Liver (tissue), 8 donors: ENCODE measurements at regions not wholly inside any gene's neighbourhood (a gene's known extent, or its start where the extent isn't known, plus 50 kb on each side); places are given as distances from the start of the nearest gene placed in this dataset.

Experiments
- DNase-seq: peaks from one replicate; pipeline ENCODE4 v3.0.0-alpha.2; 2017; ENCODE audit warnings: low spot score
- H3K27ac ChIP-seq, 2 donors: one replicate each; pipeline ENCODE4 v1.7.0; 2013; ENCODE audit warnings: inconsistent platforms in 2 of 2, low read length in 2 of 2, control low read depth in 1 of 2, low read depth in 1 of 2, mild to moderate bottlenecking in 1 of 2
- H3K27me3 ChIP-seq, 4 donors: one replicate each; pipeline versions ENCODE4 v1.6.1 to v1.7.0; 2013; ENCODE audit warnings: low read length in 3 of 4, inconsistent platforms in 1 of 4, mild to moderate bottlenecking in 1 of 4, moderate library complexity in 1 of 4; ENCODE audit not compliant: control insufficient read depth in 4 of 4, insufficient read depth in 4 of 4
- H3K36me3 ChIP-seq, 4 donors: one replicate each; pipeline versions ENCODE4 v1.6.1 to v1.7.0; 2013; ENCODE audit warnings: low read length in 3 of 4, mild to moderate bottlenecking in 3 of 4, low read depth in 1 of 4, moderate library complexity in 1 of 4; ENCODE audit not compliant: control insufficient read depth in 4 of 4, insufficient read depth in 3 of 4
- H3K4me1 ChIP-seq, 4 donors: one replicate each; pipeline versions ENCODE4 v1.6.1 to v1.7.0; 2013; ENCODE audit warnings: low read length in 3 of 4, mild to moderate bottlenecking in 3 of 4, moderate library complexity in 1 of 4; ENCODE audit not compliant: control insufficient read depth in 4 of 4, insufficient read depth in 4 of 4
- H3K4me3 ChIP-seq, 3 donors: one replicate each; pipeline versions ENCODE4 v1.6.1 to v1.7.0; 2013; ENCODE audit warnings: low read length in 3 of 3, control low read depth in 1 of 3, low read depth in 1 of 3, mild to moderate bottlenecking in 1 of 3
- H3K9ac ChIP-seq, 2 donors: one replicate each; pipeline ENCODE4 v1.7.0; 2013; ENCODE audit warnings: low read length in 2 of 2, mild to moderate bottlenecking in 2 of 2, moderate library complexity in 2 of 2, control low read depth in 1 of 2, low read depth in 1 of 2
- H3K9me3 ChIP-seq, 4 donors: one replicate each; pipeline versions ENCODE4 v1.6.1 to v1.7.0; 2013; ENCODE audit warnings: low read length in 3 of 4; ENCODE audit not compliant: control insufficient read depth in 4 of 4
- CTCF ChIP-seq: fragments of 150-350 bp; IDR thresholded peaks from 2 replicates; pipeline ENCODE4 v1.5.1; 2017; ENCODE audit warnings: improper control_type of control experiment, low read depth, low read length; ENCODE audit not compliant: missing input control
- EGR1 ChIP-seq, 2 donors: IDR thresholded peaks; 2 replicates each; pipeline ENCODE4 v1.6.1; 2016 to 2018; ENCODE audit warnings: antibody characterized with exemption in 2 of 2, low read depth in 2 of 2
- FOXA1 ChIP-seq: IDR thresholded peaks from 2 replicates; pipeline ENCODE4 v1.6.1; 2016; ENCODE audit warnings: antibody characterized with exemption
- FOXA2 ChIP-seq: IDR thresholded peaks from 2 replicates; pipeline ENCODE4 v1.6.1; 2016; ENCODE audit warnings: antibody characterized with exemption
- GABPA ChIP-seq, 2 donors: IDR thresholded peaks in 1 of 2; conservative IDR thresholded peaks in 1 of 2; 2 replicates each; pipeline ENCODE4 v1.6.1; 2016; ENCODE audit warnings: antibody characterized with exemption in 2 of 2, mild to moderate bottlenecking in 1 of 2, moderate library complexity in 1 of 2
- HNF4A ChIP-seq, 2 donors: conservative IDR thresholded peaks; 2 replicates each; pipeline ENCODE4 v1.6.1; 2016; ENCODE audit warnings: antibody characterized with exemption in 2 of 2, mild to moderate bottlenecking in 2 of 2
- HNF4G ChIP-seq: IDR thresholded peaks from 2 replicates; pipeline ENCODE4 v1.6.1; 2016; ENCODE audit warnings: antibody characterized with exemption
- JUND ChIP-seq, 2 donors: IDR thresholded peaks; 2 replicates each; pipeline ENCODE4 v1.6.1; 2016; ENCODE audit warnings: antibody characterized with exemption in 2 of 2
- MAX ChIP-seq: IDR thresholded peaks from 2 replicates; pipeline ENCODE4 v1.6.1; 2016; ENCODE audit warnings: antibody characterized with exemption
- NR2F2 ChIP-seq: IDR thresholded peaks from 2 replicates; pipeline ENCODE4 v1.6.1; 2016; ENCODE audit warnings: antibody characterized with exemption
- RAD21 ChIP-seq, 2 donors: IDR thresholded peaks; 2 replicates each; pipeline ENCODE4 v1.6.1; 2016; ENCODE audit warnings: antibody characterized with exemption in 2 of 2, mild to moderate bottlenecking in 2 of 2
- REST ChIP-seq: IDR thresholded peaks from 2 replicates; pipeline ENCODE4 v1.6.1; 2016; ENCODE audit warnings: antibody characterized with exemption, mild to moderate bottlenecking
- RXRA ChIP-seq, 2 donors: IDR thresholded peaks; 2 replicates each; pipeline ENCODE4 v1.6.1; 2017 to 2018; ENCODE audit warnings: antibody characterized with exemption in 2 of 2, mild to moderate bottlenecking in 1 of 2
- SP1 ChIP-seq: IDR thresholded peaks from 2 replicates; pipeline ENCODE4 v1.6.1; 2018; ENCODE audit warnings: antibody characterized with exemption, mild to moderate bottlenecking
- TAF1 ChIP-seq: conservative IDR thresholded peaks from 2 replicates; pipeline ENCODE4 v1.6.1; 2016; ENCODE audit warnings: antibody characterized with exemption, mild to moderate bottlenecking
- YY1 ChIP-seq: IDR thresholded peaks from 2 replicates; pipeline ENCODE4 v1.6.1; 2016; ENCODE audit warnings: antibody characterized with exemption, mild to moderate bottlenecking
- ZBTB33 ChIP-seq: IDR thresholded peaks from 2 replicates; pipeline ENCODE4 v1.6.1; 2016; ENCODE audit warnings: antibody characterized with exemption
- WGBS: extraction: QIAGEN DNeasy Blood & Tissue Kit; methylation state at CpG from one replicate; pipeline ENCODE4 v1.1.7; 2013; 5-methylcytosine and 5-hydroxymethylcytosine counted together
- TF ChIP-seq, protein P1 (sequence below): IDR thresholded peaks from 2 replicates; pipeline ENCODE4 v1.6.1; 2016; ENCODE audit warnings: antibody characterized with exemption
- donor health status: healthy.
- donor health status: healthy.
- donor health status: healthy.
- donor health status: healthy.
- donor health status: healthy.

GRCh38 chr13:39942552-39943273 is 287.3 kb downstream of the COG6 start:
- Histone ChIP-seq H3K27me3 (no peaks in the 10 kb centered on the region), H3K36me3 (no peaks in the 10 kb centered on the region), H3K9ac (no peak overlapping the region), H3K4me1 (peaks cover 0 to 2% (median 0%) of the 10 kb centered on the region in 4 donors), H3K4me3 (peak overlapping the region in 1 of 3 donors; percentile 33), H3K9me3 (no peaks in the 10 kb centered on the region), H3K27ac (no peak overlapping the region)
- TF ChIP-seq FOXA1, result peak; percentile 15
- no peak for TF ChIP-seq ZBTB33
- TF ChIP-seq RXRA (IDR thresholded peaks at IDR 0.05), result peak in 1 of 2 donors; percentile 19
- TF ChIP-seq NR2F2, result no peak
- TF ChIP-seq EGR1 (IDR thresholded peaks at IDR 0.05; ENCODE audit: low read depth in 2 of 2), result no peak
- peak; percentile 40 for TF ChIP-seq YY1
- TF ChIP-seq GABPA (IDR thresholded peaks at IDR 0.05 in 1 of 2, conservative IDR thresholded peaks at IDR 0.05 in 1 of 2), result no peak
- TF ChIP-seq SP1, result no peak
- no peak for TF ChIP-seq HNF4G
- no peak for TF ChIP-seq MAX
- no peak for TF ChIP-seq TAF1
- peak; percentile 92 to 94 for TF ChIP-seq RAD21 (IDR thresholded peaks at IDR 0.05)
- peak; percentile 96 for TF ChIP-seq CTCF
- TF ChIP-seq HNF4A (conservative IDR thresholded peaks at IDR 0.05), result peak in 1 of 2 donors; percentile 14
- TF ChIP-seq, protein P1, sequence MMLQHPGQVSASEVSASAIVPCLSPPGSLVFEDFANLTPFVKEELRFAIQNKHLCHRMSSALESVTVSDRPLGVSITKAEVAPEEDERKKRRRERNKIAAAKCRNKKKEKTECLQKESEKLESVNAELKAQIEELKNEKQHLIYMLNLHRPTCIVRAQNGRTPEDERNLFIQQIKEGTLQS, result no peak
- peak; percentile 48 for DNase-seq
- WGBS, result 28% methylated on average over 12 of the region's 12 CpGs

DNA sequence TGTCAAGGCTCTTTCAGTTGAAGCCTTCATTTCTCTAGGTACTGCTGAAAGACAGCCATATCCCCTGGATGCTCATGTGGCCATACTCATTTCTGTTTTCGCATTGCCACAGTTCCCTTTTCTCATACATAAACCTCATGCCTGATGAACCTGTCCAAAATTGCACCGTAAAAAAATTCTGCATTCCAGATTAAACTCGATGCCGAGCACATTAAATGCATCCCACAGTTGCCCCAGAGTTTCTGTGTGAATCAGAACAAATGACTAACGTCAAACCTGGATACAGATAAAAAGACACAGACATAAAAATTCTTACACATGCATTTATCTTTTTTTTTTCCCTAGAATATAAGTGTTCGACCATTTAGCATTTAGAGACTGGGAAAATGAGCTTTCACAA is 288.2 kb downstream of the COG6 start:
- DNase-seq, result no peak
- WGBS, result 73% methylated on average over 6 of the region's 6 CpGs
- H3K27ac ChIP-seq, result no peak overlapping the region
- no peak overlapping the region for H3K4me3 ChIP-seq
- H3K9me3 ChIP-seq, result no peaks in the 10 kb centered on the region
- no peak overlapping the region for H3K9ac ChIP-seq
- peaks cover 0 to 2% (median 0%) of the 10 kb centered on the region in 4 donors for H3K4me1 ChIP-seq
- H3K27me3 ChIP-seq, result no peaks in the 10 kb centered on the region
- no peaks in the 10 kb centered on the region for H3K36me3 ChIP-seq
- TF ChIP-seq GABPA (IDR thresholded peaks at IDR 0.05 in 1 of 2, conservative IDR thresholded peaks at IDR 0.05 in 1 of 2) (no peak), MAX (no peak), HNF4G (no peak), NR2F2 (no peak), REST (no peak), FOXA2 (no peak), HNF4A (conservative IDR thresholded peaks at IDR 0.05) (no peak), YY1 (no peak), ZBTB33 (no peak), CTCF (no peak), RAD21 (IDR thresholded peaks at IDR 0.05) (no peak), JUND (IDR thresholded peaks at IDR 0.05) (no peak), TAF1 (no peak), FOXA1 (no peak), SP1 (no peak)
